PFSK-1 (cell line): ENCODE measurements at regions not wholly inside any gene's neighbourhood (a gene's known extent, or its start where the extent isn't known, plus 50 kb on each side); places are given as distances from the start of the nearest gene placed in this dataset.

Source experiments
- FOXP2 ChIP-seq: optimal IDR thresholded peaks from 2 replicates; pipeline ENCODE3; 2011; ENCODE audit warnings: borderline replicate concordance, control low read depth, inconsistent platforms; ENCODE audit not compliant: insufficient read depth; ENCODE audit errors: extremely low read length, extremely low read depth
- POLR2AphosphoS5 ChIP-seq: IDR thresholded peaks from 2 replicates; pipeline ENCODE4 v1.6.1; 2012; ENCODE audit warnings: low read depth, mild to moderate bottlenecking, control low read depth, low read length, moderate library complexity
- SIN3A ChIP-seq: IDR thresholded peaks from 2 replicates; pipeline ENCODE4 v1.6.1; 2012; ENCODE audit warnings: mild to moderate bottlenecking, low read length, moderate library complexity, borderline replicate concordance; ENCODE audit not compliant: insufficient read depth
- TAF1 ChIP-seq: IDR thresholded peaks from 2 replicates; pipeline ENCODE4 v1.6.1; 2012; ENCODE audit warnings: low read length, control low read depth, borderline replicate concordance; ENCODE audit not compliant: insufficient read depth
- TF ChIP-seq, protein P1 (sequence below), 2 experiments: IDR thresholded peaks; 2 replicates each; pipeline versions ENCODE4 v1.6.1 to v1.8.0; 2011 to 2012; ENCODE audit warnings: low read depth in 2 of 2, low read length in 2 of 2, control low read depth in 1 of 2, inconsistent platforms in 1 of 2, mild to moderate bottlenecking in 1 of 2, moderate library complexity in 1 of 2; ENCODE audit not compliant: insufficient read depth in 1 of 2

DNA sequence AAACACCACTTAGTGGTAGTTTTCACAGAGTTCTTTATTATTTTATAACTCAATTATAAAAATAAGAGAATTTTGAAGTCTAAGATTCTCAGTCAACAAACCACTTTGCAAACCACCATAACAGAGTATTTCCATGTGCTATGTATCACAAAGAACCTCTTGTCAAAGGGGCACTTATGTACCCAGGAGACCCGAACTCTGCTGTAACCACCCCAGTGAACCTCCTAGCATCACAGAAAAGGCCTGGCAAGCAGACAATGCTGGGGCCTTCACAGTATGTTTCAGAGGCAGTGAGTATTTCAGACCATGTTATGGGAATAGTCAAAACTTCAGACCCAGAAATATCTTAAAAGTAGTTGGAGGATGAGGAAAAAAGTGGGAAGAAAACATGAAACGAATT, 714.1 kb downstream of the EFNB2 start:
- TF ChIP-seq TAF1 = no peak
- no peak for TF ChIP-seq POLR2AphosphoS5
- TF ChIP-seq, protein P1, sequence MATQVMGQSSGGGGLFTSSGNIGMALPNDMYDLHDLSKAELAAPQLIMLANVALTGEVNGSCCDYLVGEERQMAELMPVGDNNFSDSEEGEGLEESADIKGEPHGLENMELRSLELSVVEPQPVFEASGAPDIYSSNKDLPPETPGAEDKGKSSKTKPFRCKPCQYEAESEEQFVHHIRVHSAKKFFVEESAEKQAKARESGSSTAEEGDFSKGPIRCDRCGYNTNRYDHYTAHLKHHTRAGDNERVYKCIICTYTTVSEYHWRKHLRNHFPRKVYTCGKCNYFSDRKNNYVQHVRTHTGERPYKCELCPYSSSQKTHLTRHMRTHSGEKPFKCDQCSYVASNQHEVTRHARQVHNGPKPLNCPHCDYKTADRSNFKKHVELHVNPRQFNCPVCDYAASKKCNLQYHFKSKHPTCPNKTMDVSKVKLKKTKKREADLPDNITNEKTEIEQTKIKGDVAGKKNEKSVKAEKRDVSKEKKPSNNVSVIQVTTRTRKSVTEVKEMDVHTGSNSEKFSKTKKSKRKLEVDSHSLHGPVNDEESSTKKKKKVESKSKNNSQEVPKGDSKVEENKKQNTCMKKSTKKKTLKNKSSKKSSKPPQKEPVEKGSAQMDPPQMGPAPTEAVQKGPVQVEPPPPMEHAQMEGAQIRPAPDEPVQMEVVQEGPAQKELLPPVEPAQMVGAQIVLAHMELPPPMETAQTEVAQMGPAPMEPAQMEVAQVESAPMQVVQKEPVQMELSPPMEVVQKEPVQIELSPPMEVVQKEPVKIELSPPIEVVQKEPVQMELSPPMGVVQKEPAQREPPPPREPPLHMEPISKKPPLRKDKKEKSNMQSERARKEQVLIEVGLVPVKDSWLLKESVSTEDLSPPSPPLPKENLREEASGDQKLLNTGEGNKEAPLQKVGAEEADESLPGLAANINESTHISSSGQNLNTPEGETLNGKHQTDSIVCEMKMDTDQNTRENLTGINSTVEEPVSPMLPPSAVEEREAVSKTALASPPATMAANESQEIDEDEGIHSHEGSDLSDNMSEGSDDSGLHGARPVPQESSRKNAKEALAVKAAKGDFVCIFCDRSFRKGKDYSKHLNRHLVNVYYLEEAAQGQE (IDR thresholded peaks at IDR 0.05; ENCODE audit: insufficient read depth in 1 of 2, low read depth in 2 of 2, low read length in 2 of 2) = no peak
- no peak for TF ChIP-seq SIN3A
- no peak for TF ChIP-seq FOXP2
